H9 (cell line): ENCODE measurements at regions not wholly inside any gene's neighbourhood (a gene's known extent, or its start where the extent isn't known, plus 50 kb on each side); places are given as distances from the start of the nearest gene placed in this dataset.

Experiments used
- DNase-seq: peaks from one replicate; pipeline ENCODE4 v3.0.0-alpha.2; 2017
- H2AFZ ChIP-seq: one replicate; pipeline ENCODE4 v1.6.1; 2013; ENCODE audit warnings: mild to moderate bottlenecking, low read length, control low read depth, moderate library complexity
- H2AK5ac ChIP-seq: 2 replicates; pipeline ENCODE4 v1.6.1; 2013; ENCODE audit warnings: low read length, control low read depth, mixed read lengths; ENCODE audit not compliant: insufficient read length
- H2BK120ac ChIP-seq: one replicate; pipeline ENCODE4 v1.6.1; 2013; ENCODE audit warnings: low read depth, mild to moderate bottlenecking, low read length, control low read depth, inconsistent platforms; ENCODE audit not compliant: poor library complexity, severe bottlenecking
- H2BK12ac ChIP-seq: 2 replicates; pipeline ENCODE4 v1.6.1; 2013; ENCODE audit warnings: low read length, control low read depth, mixed read lengths, low read depth; ENCODE audit not compliant: insufficient read length
- H2BK15ac ChIP-seq: 2 replicates; pipeline ENCODE4 v1.6.1; 2013; ENCODE audit warnings: low read depth, low read length, control low read depth
- H2BK20ac ChIP-seq: one replicate; pipeline ENCODE4 v1.6.1; 2013; ENCODE audit warnings: low read depth, mild to moderate bottlenecking, low read length, control low read depth, inconsistent platforms; ENCODE audit not compliant: poor library complexity, severe bottlenecking
- H2BK5ac ChIP-seq: 2 replicates; pipeline ENCODE4 v1.6.1; 2013; ENCODE audit warnings: low read length, control low read depth, mixed read lengths; ENCODE audit not compliant: insufficient read length
- H3K14ac ChIP-seq: 2 replicates; pipeline ENCODE4 v1.6.1; 2013; ENCODE audit warnings: low read length, control low read depth; ENCODE audit not compliant: insufficient read depth
- H3K18ac ChIP-seq: 2 replicates; pipeline ENCODE4 v1.6.1; 2013; ENCODE audit warnings: low read depth, mild to moderate bottlenecking, mixed read lengths, low read length, control low read depth; ENCODE audit not compliant: insufficient read length
- H3K23ac ChIP-seq: 2 replicates; pipeline ENCODE4 v1.6.1; 2013; ENCODE audit warnings: low read length, control low read depth, mixed read lengths, low read depth; ENCODE audit not compliant: insufficient read length
- H3K23me2 ChIP-seq: 2 replicates; pipeline ENCODE4 v1.6.1; 2013; ENCODE audit warnings: low read depth, mild to moderate bottlenecking, mixed read lengths, low read length, control low read depth; ENCODE audit not compliant: insufficient read length, poor library complexity, severe bottlenecking
- H3K27ac ChIP-seq: 2 replicates; pipeline ENCODE4 v1.5.1; 2013; ENCODE audit warnings: low read length, control low read depth, mixed read lengths, low read depth; ENCODE audit not compliant: insufficient read length
- H3K27me3 ChIP-seq: 2 replicates; pipeline ENCODE4 v1.6.1; 2013; ENCODE audit warnings: low read length, control low read depth, inconsistent platforms; ENCODE audit not compliant: insufficient read depth
- H3K4ac ChIP-seq: 2 replicates; pipeline ENCODE4 v1.6.1; 2013; ENCODE audit warnings: low read depth, mild to moderate bottlenecking, control low read depth, inconsistent platforms, low read length, moderate library complexity
- H3K4me1 ChIP-seq: 2 replicates; pipeline ENCODE4 v1.6.1; 2013; ENCODE audit warnings: low read length, control low read depth, inconsistent platforms; ENCODE audit not compliant: insufficient read depth
- H3K4me2 ChIP-seq: 2 replicates; pipeline ENCODE4 v1.6.1; 2013; ENCODE audit warnings: low read length, control low read depth, mixed read lengths; ENCODE audit not compliant: insufficient read length, insufficient read depth
- H3K56ac ChIP-seq: 2 replicates; pipeline ENCODE4 v1.6.1; 2013; ENCODE audit warnings: low read depth, mild to moderate bottlenecking, mixed read lengths, low read length, control low read depth; ENCODE audit not compliant: insufficient read length
- H3K79me1 ChIP-seq: 2 replicates; pipeline ENCODE4 v1.6.1; 2013; ENCODE audit warnings: low read depth, mild to moderate bottlenecking, moderate library complexity, low read length, control low read depth, inconsistent platforms; ENCODE audit not compliant: insufficient read depth, poor library complexity, severe bottlenecking
- H3K79me2 ChIP-seq: 2 replicates; pipeline ENCODE4 v1.6.1; 2013; ENCODE audit warnings: low read length, control low read depth, inconsistent platforms; ENCODE audit not compliant: insufficient read depth
- H3K9ac ChIP-seq: 2 replicates; pipeline ENCODE4 v1.6.1; 2013; ENCODE audit warnings: low read length, control low read depth, mixed read lengths; ENCODE audit not compliant: insufficient read length; ENCODE audit errors: extremely low read depth
- H3K9me3 ChIP-seq: one replicate; pipeline ENCODE4 v1.6.1; 2013; ENCODE audit warnings: low read depth, low read length, inconsistent platforms; ENCODE audit not compliant: control insufficient read depth
- H3T11ph ChIP-seq: one replicate; pipeline ENCODE4 v1.6.1; 2013; ENCODE audit warnings: mild to moderate bottlenecking, low read length, control low read depth, inconsistent platforms
- H4K20me1 ChIP-seq: one replicate; pipeline ENCODE4 v1.6.1; 2013; ENCODE audit not compliant: control insufficient read depth, insufficient read length, insufficient read depth
- H4K5ac ChIP-seq: 2 replicates; pipeline ENCODE4 v1.6.1; 2013; ENCODE audit warnings: low read depth, mild to moderate bottlenecking, mixed read lengths, low read length, control low read depth; ENCODE audit not compliant: insufficient read length
- H4K8ac ChIP-seq: replicated peaks from 2 replicates; pipeline ENCODE4 v1.6.1; 2013; ENCODE audit warnings: low read length, control low read depth, mixed read lengths, low read depth; ENCODE audit not compliant: insufficient read length
- H4K91ac ChIP-seq: 2 replicates; pipeline ENCODE4 v1.6.1; 2013; ENCODE audit warnings: low read depth, mild to moderate bottlenecking, moderate library complexity, mixed read lengths, low read length, control low read depth; ENCODE audit not compliant: insufficient read length
- H3K27ac Mint-ChIP-seq, 3 experiments: 2 replicates in 2 of 3; 3 replicates in 1 of 3; pipeline ENCODE4 v1.8.0; 2020 to 2021; ENCODE audit warnings: mixed read lengths in 3 of 3, mild to moderate bottlenecking in 1 of 3, moderate library complexity in 1 of 3
- H3K27me3 Mint-ChIP-seq: 2 replicates; pipeline ENCODE4 v1.8.0; 2021; ENCODE audit warnings: low read depth, mild to moderate bottlenecking, moderate library complexity, mixed read lengths
- H3K36me3 Mint-ChIP-seq, 3 experiments: 2 replicates in 2 of 3; 3 replicates in 1 of 3; pipeline ENCODE4 v1.8.0; 2020 to 2021; ENCODE audit warnings: low read depth in 3 of 3, mixed read lengths in 3 of 3; ENCODE audit not compliant: insufficient read depth in 1 of 3
- H3K4me1 Mint-ChIP-seq, 2 experiments: 2 replicates each; pipeline ENCODE4 v1.8.0; 2020; ENCODE audit warnings: mixed read lengths in 2 of 2
- H3K4me3 Mint-ChIP-seq, 2 experiments: 2 replicates in 1 of 2; 3 replicates in 1 of 2; pipeline ENCODE4 v1.8.0; 2020 to 2021; ENCODE audit warnings: mild to moderate bottlenecking in 2 of 2, mixed read lengths in 2 of 2, moderate library complexity in 1 of 2
- H3K9me3 Mint-ChIP-seq, 2 experiments: 2 replicates in 1 of 2; 3 replicates in 1 of 2; pipeline ENCODE4 v1.8.0; 2020; ENCODE audit warnings: mild to moderate bottlenecking in 2 of 2, mixed read lengths in 2 of 2, moderate library complexity in 1 of 2
- WGBS: extraction: QIAGEN DNeasy Blood & Tissue Kit; methylation state at CpG from one replicate; pipeline ENCODE4 v1.1.7; 2013; ENCODE audit warnings: missing lambda C conversion rate, low lambda C conversion rate, mixed read lengths; ENCODE audit not compliant: insufficient read length; ENCODE audit errors: extremely low coverage; 5-methylcytosine and 5-hydroxymethylcytosine counted together
- TF ChIP-seq, protein P1 (sequence below): fragments of 200-600 bp; sonication (generic); conservative IDR thresholded peaks from 3 replicates; pipeline ENCODE4 v1.8.0; 2021; ENCODE audit warnings: antibody characterized with exemption, mild to moderate bottlenecking

DNA sequence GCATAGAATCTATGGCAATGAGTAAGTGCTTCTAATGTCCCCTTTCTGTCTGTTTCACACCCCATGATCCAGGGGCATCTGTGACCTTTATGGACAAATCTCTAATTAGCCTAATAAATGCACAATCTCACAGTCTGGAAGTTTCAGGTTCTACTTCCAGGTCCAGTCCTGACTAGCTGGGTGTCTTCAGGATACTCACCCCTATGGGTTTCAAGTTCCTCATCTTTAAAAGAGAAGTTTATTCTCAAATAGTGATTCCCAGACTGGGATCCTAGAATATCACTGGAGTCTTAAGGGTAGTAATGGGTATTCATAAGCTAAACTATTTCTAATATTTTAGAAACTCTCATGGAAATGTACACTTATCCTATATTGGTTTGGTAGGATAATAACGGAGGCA is 77.2 kb upstream of the ABCA1 start:
- no CpG with 5 or more reads among the region's 1 CpG for WGBS
- no peaks in the 10 kb centered on the region for H3K23me2 ChIP-seq
- no peak overlapping the region for H3K18ac ChIP-seq
- no peaks in the 10 kb centered on the region for H3K4me1 Mint-ChIP-seq
- H2AFZ ChIP-seq, result no peak overlapping the region
- H2BK12ac ChIP-seq, result no peak overlapping the region
- no peak overlapping the region for H3T11ph ChIP-seq
- peak overlapping the region in 1 of 3 experiments; percentile 62; a peak in 1 of 7 replicates for H3K27ac Mint-ChIP-seq
- no peak overlapping the region for H4K8ac ChIP-seq
- TF ChIP-seq, protein P1, sequence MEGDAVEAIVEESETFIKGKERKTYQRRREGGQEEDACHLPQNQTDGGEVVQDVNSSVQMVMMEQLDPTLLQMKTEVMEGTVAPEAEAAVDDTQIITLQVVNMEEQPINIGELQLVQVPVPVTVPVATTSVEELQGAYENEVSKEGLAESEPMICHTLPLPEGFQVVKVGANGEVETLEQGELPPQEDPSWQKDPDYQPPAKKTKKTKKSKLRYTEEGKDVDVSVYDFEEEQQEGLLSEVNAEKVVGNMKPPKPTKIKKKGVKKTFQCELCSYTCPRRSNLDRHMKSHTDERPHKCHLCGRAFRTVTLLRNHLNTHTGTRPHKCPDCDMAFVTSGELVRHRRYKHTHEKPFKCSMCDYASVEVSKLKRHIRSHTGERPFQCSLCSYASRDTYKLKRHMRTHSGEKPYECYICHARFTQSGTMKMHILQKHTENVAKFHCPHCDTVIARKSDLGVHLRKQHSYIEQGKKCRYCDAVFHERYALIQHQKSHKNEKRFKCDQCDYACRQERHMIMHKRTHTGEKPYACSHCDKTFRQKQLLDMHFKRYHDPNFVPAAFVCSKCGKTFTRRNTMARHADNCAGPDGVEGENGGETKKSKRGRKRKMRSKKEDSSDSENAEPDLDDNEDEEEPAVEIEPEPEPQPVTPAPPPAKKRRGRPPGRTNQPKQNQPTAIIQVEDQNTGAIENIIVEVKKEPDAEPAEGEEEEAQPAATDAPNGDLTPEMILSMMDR, result no peak
- no peak overlapping the region for H4K91ac ChIP-seq
- DNase-seq, result no peak
- H3K4me2 ChIP-seq, result no peak overlapping the region
- H2BK5ac ChIP-seq, result no peak overlapping the region
- no peak overlapping the region for H4K5ac ChIP-seq
- no peaks in the 10 kb centered on the region for H3K9me3 Mint-ChIP-seq
- H3K4me3 Mint-ChIP-seq, result no peak overlapping the region
- H2BK20ac ChIP-seq, result no peak overlapping the region
- H3K56ac ChIP-seq, result no peak overlapping the region
- H3K79me2 ChIP-seq, result no peaks in the 10 kb centered on the region
- no peak overlapping the region for H2BK120ac ChIP-seq
- H3K36me3 Mint-ChIP-seq, result no peaks in the 10 kb centered on the region
- no peak overlapping the region for H3K23ac ChIP-seq
- H3K79me1 ChIP-seq, result no peaks in the 10 kb centered on the region
- H3K4me1 ChIP-seq, result no peaks in the 10 kb centered on the region
- H3K27me3 Mint-ChIP-seq, result no peaks in the 10 kb centered on the region
- no peak overlapping the region for H3K27ac ChIP-seq
- no peaks in the 10 kb centered on the region for H3K9me3 ChIP-seq
- no peak overlapping the region for H3K4ac ChIP-seq
- no peak overlapping the region for H3K14ac ChIP-seq
- H2AK5ac ChIP-seq, result no peak overlapping the region
- no peak overlapping the region for H3K9ac ChIP-seq
- H4K20me1 ChIP-seq, result no peaks in the 10 kb centered on the region
- H3K27me3 ChIP-seq, result no peaks in the 10 kb centered on the region
- no peak overlapping the region for H2BK15ac ChIP-seq
